H1 (cell line): ENCODE measurements at regions not wholly inside any gene's neighbourhood (a gene's known extent, or its start where the extent isn't known, plus 50 kb on each side); places are given as distances from the start of the nearest gene placed in this dataset.

Experiments used
- CTCF ChIA-PET: fragments of 300-600 bp; sonication (Branson Sonifier 250); formaldehyde crosslinking; loops from one replicate; lab custom pipeline; 2021; ENCODE audit not compliant: partially characterized antibody; lab: Charles Lee
- POLR2A ChIA-PET: fragments of 300-600 bp; sonication (Branson Sonifier 250); formaldehyde crosslinking; loops from one replicate; lab custom pipeline; 2021; ENCODE audit warnings: inconsistent platforms; ENCODE audit not compliant: partially characterized antibody; lab: Charles Lee
- DNase-seq, 2 experiments: peaks; one replicate each; pipeline versions ENCODE4 v3.0.0 to v3.0.0-alpha.2; 2010 to 2022; ENCODE audit warnings: low spot score in 2 of 2, low read depth in 1 of 2, mixed read lengths in 1 of 2
- FAIRE-seq: peaks from 2 replicates; lab custom pipeline; 2011; peaks lifted over from hg19 to GRCh38; lab: Jason Lieb, UNC
- H2AFZ ChIP-seq: 2 replicates; pipeline ENCODE4 v1.8.1; 2012; ENCODE audit warnings: low read length, inconsistent platforms
- H2AK5ac ChIP-seq: 2 replicates; pipeline ENCODE4 v1.6.1; 2013; ENCODE audit warnings: low read depth, low read length
- H2BK120ac ChIP-seq: replicated peaks from 2 replicates; pipeline ENCODE3; 2013; ENCODE audit warnings: low read depth, low read length, inconsistent platforms
- H2BK12ac ChIP-seq: 2 replicates; pipeline ENCODE4 v1.6.1; 2013; ENCODE audit warnings: low read depth, low read length
- H2BK15ac ChIP-seq: 2 replicates; pipeline ENCODE4 v1.6.1; 2013; ENCODE audit warnings: low read length
- H2BK20ac ChIP-seq: 2 replicates; pipeline ENCODE4 v1.6.1; 2013; ENCODE audit warnings: low read length
- H2BK5ac ChIP-seq: 2 replicates; pipeline ENCODE4 v1.6.1; 2013; ENCODE audit warnings: low read depth, low read length
- H3K14ac ChIP-seq: 2 replicates; pipeline ENCODE4 v1.6.1; 2013; ENCODE audit warnings: inconsistent platforms; ENCODE audit not compliant: insufficient read length
- H3K18ac ChIP-seq: 2 replicates; pipeline ENCODE4 v1.6.1; 2013; ENCODE audit warnings: low read length; ENCODE audit errors: extremely low read depth
- H3K23ac ChIP-seq: 2 replicates; pipeline ENCODE4 v1.6.1; 2013; ENCODE audit warnings: inconsistent platforms; ENCODE audit not compliant: insufficient read length
- H3K23me2 ChIP-seq: 2 replicates; pipeline ENCODE4 v1.6.1; 2013; ENCODE audit warnings: low read depth, low read length
- H3K27ac ChIP-seq: 2 replicates; pipeline ENCODE4 v1.6.1; 2011; ENCODE audit warnings: low read depth, low read length, inconsistent platforms
- H3K27me3 ChIP-seq, 4 experiments: replicated peaks in 1 of 4; 1 replicate in 1 of 4; 2 replicates in 3 of 4; pipeline versions ENCODE4 v1.6.1 to v1.8.1; 2011 to 2013; ENCODE audit warnings: low read length in 3 of 4, mild to moderate bottlenecking in 3 of 4, inconsistent platforms in 2 of 4, mixed read lengths in 2 of 4, moderate library complexity in 1 of 4; ENCODE audit not compliant: control insufficient read depth in 3 of 4, insufficient read depth in 3 of 4; ENCODE audit errors: extremely low read depth in 1 of 4
- H3K36me3 ChIP-seq, 4 experiments: 2 replicates each; pipeline versions ENCODE4 v1.6.1 to v1.8.1; 2011 to 2013; ENCODE audit warnings: mild to moderate bottlenecking in 4 of 4, low read length in 3 of 4, moderate library complexity in 2 of 4, control low read depth in 1 of 4, inconsistent platforms in 1 of 4; ENCODE audit not compliant: insufficient read depth in 4 of 4, control insufficient read depth in 2 of 4
- H3K4ac ChIP-seq: replicated peaks from 2 replicates; pipeline ENCODE3; 2013; ENCODE audit warnings: low read length, low read depth, mixed read lengths, inconsistent platforms; ENCODE audit not compliant: insufficient read length
- H3K4me1 ChIP-seq, 4 experiments: replicated peaks in 1 of 4; 1 replicate in 1 of 4; 2 replicates in 3 of 4; pipeline versions ENCODE4 v1.6.1 to v1.8.1; 2011 to 2013; ENCODE audit warnings: low read length in 3 of 4, inconsistent platforms in 2 of 4, mixed read lengths in 1 of 4; ENCODE audit not compliant: insufficient read depth in 4 of 4, control insufficient read depth in 3 of 4
- H3K4me2 ChIP-seq, 2 experiments: 2 replicates each; pipeline versions ENCODE4 v1.6.1 to v1.8.1; 2011 to 2013; ENCODE audit warnings: low read depth in 2 of 2, low read length in 2 of 2, control low read depth in 1 of 2, inconsistent platforms in 1 of 2, mild to moderate bottlenecking in 1 of 2; ENCODE audit not compliant: insufficient read depth in 1 of 2
- H3K4me3 ChIP-seq, 4 experiments: fragments of 200-600, 300-600 bp in 1 of 4; sonication (generic), shearing (Covaris generic), sonication (Bioruptor Twin) in 1 of 4; 2 replicates each; pipeline versions ENCODE4 v1.5.1 to v1.8.1; 2011 to 2016; ENCODE audit warnings: low read length in 4 of 4, low read depth in 3 of 4, control low read depth in 2 of 4, inconsistent platforms in 2 of 4, mild to moderate bottlenecking in 2 of 4, mixed read lengths in 1 of 4, moderate library complexity in 1 of 4; ENCODE audit not compliant: insufficient read depth in 2 of 4; ENCODE audit errors: extremely low read depth in 1 of 4
- H3K56ac ChIP-seq: replicated peaks from 2 replicates; pipeline ENCODE3; 2013; ENCODE audit warnings: low read depth, mild to moderate bottlenecking, mixed read lengths, low read length, inconsistent platforms; ENCODE audit not compliant: insufficient read length
- H3K79me1 ChIP-seq: 2 replicates; pipeline ENCODE4 v1.6.1; 2013; ENCODE audit warnings: low read depth, low read length, control low read depth
- H3K79me2 ChIP-seq, 2 experiments: 2 replicates each; pipeline versions ENCODE4 v1.6.1 to v1.8.1; 2012 to 2013; ENCODE audit warnings: low read length in 2 of 2, mild to moderate bottlenecking in 2 of 2, inconsistent platforms in 1 of 2; ENCODE audit not compliant: insufficient read depth in 2 of 2, control insufficient read depth in 1 of 2
- H3K9ac ChIP-seq, 4 experiments: replicated peaks in 1 of 4; 1 replicate in 1 of 4; 2 replicates in 3 of 4; pipeline versions ENCODE4 v1.6.1 to v1.8.1; 2011 to 2013; ENCODE audit warnings: low read depth in 3 of 4, low read length in 3 of 4, control low read depth in 2 of 4, mild to moderate bottlenecking in 2 of 4, moderate library complexity in 2 of 4, inconsistent platforms in 1 of 4; ENCODE audit errors: extremely low read depth in 1 of 4
- H3K9me3 ChIP-seq, 2 experiments: 2 replicates each; pipeline versions ENCODE4 v1.6.1 to v1.8.1; 2012 to 2013; ENCODE audit warnings: mild to moderate bottlenecking in 2 of 2, moderate library complexity in 2 of 2, control low read depth in 1 of 2, inconsistent platforms in 1 of 2, low read depth in 1 of 2, low read length in 1 of 2, mixed read lengths in 1 of 2; ENCODE audit not compliant: insufficient read depth in 2 of 2
- H4K20me1 ChIP-seq, 2 experiments: replicated peaks in 1 of 2; 2 replicates each; pipeline versions ENCODE3 to v1.8.1; 2011 to 2013; ENCODE audit warnings: inconsistent platforms in 2 of 2, low read length in 2 of 2, mild to moderate bottlenecking in 1 of 2; ENCODE audit not compliant: insufficient read depth in 2 of 2, control insufficient read depth in 1 of 2
- H4K5ac ChIP-seq: 2 replicates; pipeline ENCODE4 v1.6.1; 2013; ENCODE audit warnings: low read length, low read depth, mixed read lengths, inconsistent platforms; ENCODE audit not compliant: insufficient read length
- H4K8ac ChIP-seq: 2 replicates; pipeline ENCODE4 v1.8.0; 2013; ENCODE audit warnings: mild to moderate bottlenecking, moderate library complexity, low read length, inconsistent platforms; ENCODE audit not compliant: insufficient read depth; ENCODE audit errors: extremely low read depth
- H4K91ac ChIP-seq: replicated peaks from 2 replicates; pipeline ENCODE3; 2013; ENCODE audit warnings: low read length, mixed read lengths, inconsistent platforms; ENCODE audit not compliant: insufficient read length
- CTBP2 ChIP-seq: IDR thresholded peaks from 2 replicates; pipeline ENCODE4 v1.7.0; 2011; ENCODE audit warnings: borderline replicate concordance, mild to moderate bottlenecking, moderate library complexity, mixed read lengths, low read length; ENCODE audit not compliant: insufficient read depth, insufficient read length
- HDAC2 ChIP-seq, 2 experiments: fragments of 300-600 bp in 1 of 2; sonication (generic) in 1 of 2; IDR thresholded peaks; 2 replicates each; pipeline ENCODE4 v1.6.1; 2011 to 2012; ENCODE audit warnings: low read depth in 2 of 2, low read length in 2 of 2, mild to moderate bottlenecking in 2 of 2, moderate library complexity in 2 of 2, borderline replicate concordance in 1 of 2, inconsistent platforms in 1 of 2
- POLR2AphosphoS5 ChIP-seq: IDR thresholded peaks from 2 replicates; pipeline ENCODE4 v1.6.1; 2011; ENCODE audit warnings: low read depth, low read length
- SIN3A ChIP-seq, 2 experiments: IDR thresholded peaks in 1 of 2; conservative IDR thresholded peaks in 1 of 2; 2 replicates each; pipeline ENCODE4 v1.6.1; 2011 to 2012; ENCODE audit warnings: low read length in 2 of 2, improper control_type of control experiment in 1 of 2, low read depth in 1 of 2, mild to moderate bottlenecking in 1 of 2
- SIRT6 ChIP-seq: IDR thresholded peaks from one replicate; pipeline ENCODE4 v1.7.1; 2012; ENCODE audit warnings: low read length, inconsistent platforms
- TEAD4 ChIP-seq: IDR thresholded peaks from 2 replicates; pipeline ENCODE4 v1.6.1; 2012; ENCODE audit warnings: low read depth, low read length, inconsistent platforms, mixed read lengths
- WGBS, 2 experiments: shearing (Covaris generic) in 1 of 2; methylation state at CpG; one replicate each; pipeline versions ENCODE4 v1.1.6 to v1.1.7; 2013 to 2015; ENCODE audit warnings: low lambda C conversion rate in 2 of 2, mixed read lengths in 2 of 2, inconsistent platforms in 1 of 2, low coverage in 1 of 2, missing lambda C conversion rate in 1 of 2; ENCODE audit not compliant: insufficient replicate concordance in 2 of 2, insufficient coverage in 1 of 2, insufficient read length in 1 of 2; ENCODE audit errors: extremely low coverage in 1 of 2, missing lambda C conversion rate in 1 of 2; 5-methylcytosine and 5-hydroxymethylcytosine counted together
- TF ChIP-seq, protein P1 (sequence below): IDR thresholded peaks from 2 replicates; pipeline ENCODE4 v1.6.1; 2011; ENCODE audit warnings: low read length, improper control_type of control experiment
- TF ChIP-seq, protein P2 (sequence below): IDR thresholded peaks from 2 replicates; pipeline ENCODE4 v1.6.1; 2012; ENCODE audit warnings: low read length, inconsistent platforms

DNA sequence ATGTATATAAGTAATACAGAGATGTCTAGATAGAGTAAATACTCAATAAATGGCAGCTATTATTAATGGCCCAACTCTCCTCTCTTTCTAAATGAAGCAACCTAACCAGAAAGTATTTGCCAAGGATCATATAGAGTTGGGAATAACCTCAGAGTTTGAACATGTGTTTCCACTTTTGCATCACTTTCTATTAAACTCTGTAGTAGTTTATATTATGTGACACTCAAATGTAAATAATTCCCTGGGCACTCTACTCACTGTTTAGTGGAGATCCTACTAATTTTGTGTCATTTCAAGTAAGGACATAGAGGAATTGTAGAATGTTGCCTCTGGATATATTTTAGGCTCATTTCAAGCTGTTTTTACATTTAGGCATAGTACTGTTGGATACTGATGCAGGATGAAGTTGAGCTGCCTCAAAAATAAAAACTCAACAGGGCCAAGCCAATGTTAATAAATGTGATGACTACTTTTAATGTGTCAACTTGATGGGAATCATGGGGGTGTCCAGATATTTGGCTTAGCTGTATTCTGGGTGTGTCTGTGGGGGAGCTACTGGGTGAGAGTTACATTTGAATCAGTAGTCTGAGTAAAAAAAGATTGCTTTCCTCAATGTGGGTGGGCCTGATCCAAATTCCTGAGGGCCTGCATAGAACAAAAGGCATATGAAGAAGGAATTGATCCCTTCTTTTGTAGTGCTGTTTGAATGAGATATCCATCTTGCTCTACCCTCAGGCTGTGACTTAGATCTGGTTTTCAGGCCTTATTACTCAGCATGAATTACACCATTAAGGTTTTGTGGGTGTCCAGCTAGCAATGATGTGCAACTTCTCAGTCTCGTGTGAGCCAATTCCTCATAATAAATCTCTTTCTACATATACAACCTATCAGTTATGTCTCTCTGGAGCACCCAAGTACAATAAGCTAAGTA, 1368.2 kb downstream of the STIM2 start:
- Histone ChIP-seq H2BK5ac (no peak overlapping the region), H3K4me2 (no peak overlapping the region), H4K91ac (no peak overlapping the region), H3K36me3 (no peaks in the 10 kb centered on the region), H3K4me1 (peaks cover 0 to 3% (median 0%) of the 10 kb centered on the region in 4 experiments; a peak in 2 of 7 replicates), H3K9me3 (no peaks in the 10 kb centered on the region), H3K9ac (no peak overlapping the region), H3K23ac (no peak overlapping the region), H3K56ac (no peak overlapping the region), H3K79me2 (no peaks in the 10 kb centered on the region), H3K4ac (no peak overlapping the region), H2BK15ac (no peak overlapping the region), H3K79me1 (no peaks in the 10 kb centered on the region), H3K27ac (no peak overlapping the region), H4K5ac (no peak overlapping the region), H3K14ac (no peak overlapping the region), H3K4me3 (no peak overlapping the region), H3K27me3 (no peaks in the 10 kb centered on the region), H2BK120ac (no peak overlapping the region), H2BK20ac (no peak overlapping the region), H3K18ac (no peak overlapping the region; the same call in 1 of the 2 replicates), H2BK12ac (no peak overlapping the region), H2AK5ac (no peak overlapping the region), H4K20me1 (no peaks in the 10 kb centered on the region), H4K8ac (no peak overlapping the region), H2AFZ (0 out of 2 replicates have a peak overlapping the region, but pooled peaks have one; percentile 45), H3K23me2 (no peaks in the 10 kb centered on the region)
- FAIRE-seq (no peak), DNase-seq (no peak)
- ChIA-PET POLR2A (no interaction called here), CTCF (interaction anchor here (0.6 to 1.2 kb wide), 3 partner anchors 9 to 544 kb away, joined by 3 to 4 read pairs (median 3); no protein-coding TSS in a partner anchor)
- 100% methylated on average over 1 of the region's 1 CpG; no CpG with 5 or more reads in 1 of the 2 experiments for WGBS, 2 experiments
- TF ChIP-seq POLR2AphosphoS5, result no peak
- TF ChIP-seq HDAC2 (IDR thresholded peaks at IDR 0.05; ENCODE audit: borderline replicate concordance in 1 of 2, low read depth in 2 of 2, low read length in 2 of 2), result no peak
- TF ChIP-seq SIRT6, result no peak
- no peak for TF ChIP-seq TEAD4
- TF ChIP-seq, protein P1, sequence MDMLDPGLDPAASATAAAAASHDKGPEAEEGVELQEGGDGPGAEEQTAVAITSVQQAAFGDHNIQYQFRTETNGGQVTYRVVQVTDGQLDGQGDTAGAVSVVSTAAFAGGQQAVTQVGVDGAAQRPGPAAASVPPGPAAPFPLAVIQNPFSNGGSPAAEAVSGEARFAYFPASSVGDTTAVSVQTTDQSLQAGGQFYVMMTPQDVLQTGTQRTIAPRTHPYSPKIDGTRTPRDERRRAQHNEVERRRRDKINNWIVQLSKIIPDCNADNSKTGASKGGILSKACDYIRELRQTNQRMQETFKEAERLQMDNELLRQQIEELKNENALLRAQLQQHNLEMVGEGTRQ, result no peak
- TF ChIP-seq, protein P2, sequence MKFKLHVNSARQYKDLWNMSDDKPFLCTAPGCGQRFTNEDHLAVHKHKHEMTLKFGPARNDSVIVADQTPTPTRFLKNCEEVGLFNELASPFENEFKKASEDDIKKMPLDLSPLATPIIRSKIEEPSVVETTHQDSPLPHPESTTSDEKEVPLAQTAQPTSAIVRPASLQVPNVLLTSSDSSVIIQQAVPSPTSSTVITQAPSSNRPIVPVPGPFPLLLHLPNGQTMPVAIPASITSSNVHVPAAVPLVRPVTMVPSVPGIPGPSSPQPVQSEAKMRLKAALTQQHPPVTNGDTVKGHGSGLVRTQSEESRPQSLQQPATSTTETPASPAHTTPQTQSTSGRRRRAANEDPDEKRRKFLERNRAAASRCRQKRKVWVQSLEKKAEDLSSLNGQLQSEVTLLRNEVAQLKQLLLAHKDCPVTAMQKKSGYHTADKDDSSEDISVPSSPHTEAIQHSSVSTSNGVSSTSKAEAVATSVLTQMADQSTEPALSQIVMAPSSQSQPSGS, result no peak
- no peak for TF ChIP-seq SIN3A (conservative IDR thresholded peaks at IDR 0.05 in 1 of 2, IDR thresholded peaks at IDR 0.05 in 1 of 2; ENCODE audit: low read depth in 1 of 2, low read length in 2 of 2)
- TF ChIP-seq CTBP2, result no peak
